OCI-LY3 (cell line): ENCODE measurements at regions not wholly inside any gene's neighbourhood (a gene's known extent, or its start where the extent isn't known, plus 50 kb on each side); places are given as distances from the start of the nearest gene placed in this dataset.

Experiments used
- CTCF ChIP-seq: fragments of 200-600, 300-600 bp; sonication (generic); IDR thresholded peaks from 2 replicates; pipeline ENCODE4 v1.5.1; 2014; ENCODE audit warnings: antibody characterized with exemption, low read length, low read depth
- EZH2phosphoT487 ChIP-seq: fragments of 200-600 bp; shearing (Covaris generic); IDR thresholded peaks from 2 replicates; pipeline ENCODE4 v1.6.1; 2018; ENCODE audit warnings: antibody characterized with exemption, mixed run types, low read depth

- no peak for TF ChIP-seq CTCF
- no peak for TF ChIP-seq EZH2phosphoT487
Measured at GRCh38 chr5:125501396-125501795, 755.0 kb upstream of the ZNF608 start.
